AG04450 (cell line): ENCODE measurements at regions not wholly inside any gene's neighbourhood (a gene's known extent, or its start where the extent isn't known, plus 50 kb on each side); places are given as distances from the start of the nearest gene placed in this dataset.

Source experiments
- CTCF ChIA-PET: fragments of 300-600, 350-600 bp; formaldehyde crosslinking; extraction: SDS; loops from one replicate; lab custom pipeline; 2022; ENCODE audit warnings: antibody characterized with exemption, inconsistent platforms; lab: Charles Lee
- POLR2A ChIA-PET: fragments of 350-600 bp; formaldehyde crosslinking; extraction: SDS; loops from one replicate; lab custom pipeline; 2021; ENCODE audit warnings: antibody characterized with exemption, inconsistent platforms; lab: Yijun Ruan, JAX
- DNase-seq: peaks from one replicate; pipeline ENCODE4 v3.0.0-alpha.2; 2011; ENCODE audit warnings: low read depth, low spot score
- H3K27ac ChIP-seq: one replicate; pipeline ENCODE4 v1.5.1; 2012; ENCODE audit warnings: low read depth, low read length, control low read depth
- H3K27me3 ChIP-seq: one replicate; pipeline ENCODE4 v1.6.0; 2012; ENCODE audit warnings: low read length; ENCODE audit not compliant: control insufficient read depth, insufficient read depth
- H3K4me3 ChIP-seq: 2 replicates; pipeline ENCODE4 v1.5.1; 2011; ENCODE audit warnings: mild to moderate bottlenecking, low read depth, low read length, control low read depth
- H3K9me3 ChIP-seq: 2 replicates; pipeline ENCODE4 v1.5.1; 2012; ENCODE audit warnings: low read length; ENCODE audit not compliant: control insufficient read depth, insufficient read depth
- CTCF ChIP-seq: IDR thresholded peaks from 2 replicates; pipeline ENCODE4 v1.5.1; 2011; ENCODE audit warnings: low read depth, low read length, control low read depth, inconsistent platforms

GRCh38 chr7:106792233-106792926 lies 72.7 kb upstream of the PIK3CG start:
- ChIA-PET POLR2A (interaction anchor here (0.8 kb wide), 1 partner anchor 24 kb away, joined by 3 read pairs; no protein-coding TSS in a partner anchor), CTCF (interaction anchor here (0.6 to 2.1 kb wide), 7 partner anchors 11 to 1143 kb away, joined by 3 to 13 read pairs (median 4); no protein-coding TSS in a partner anchor)
- H3K27ac ChIP-seq, result no peak overlapping the region

GRCh38 chr7:106793015-106793975 lies 71.8 kb upstream of the PIK3CG start:
- Histone ChIP-seq H3K27ac (no peak overlapping the region), H3K4me3 (no peak overlapping the region), H3K9me3 (peaks cover 6% of the 10 kb centered on the region; the same call in 1 of the 2 replicates), H3K27me3 (no peaks in the 10 kb centered on the region)
- POLR2A ChIA-PET, result no interaction called here
- CTCF ChIA-PET, result interaction anchor here (0.6 to 2.1 kb wide), 8 partner anchors 12 to 1142 kb away, joined by 3 to 13 read pairs (median 4); no protein-coding TSS in a partner anchor
- TF ChIP-seq CTCF, result peak; percentile 50
- DNase-seq, result no peak

More at GRCh38 chr7:106792233-106792926, 72.7 kb upstream of the PIK3CG start:
- no peak overlapping the region for H3K4me3 ChIP-seq
- TF ChIP-seq CTCF, result no peak
- peaks cover 6% of the 10 kb centered on the region; the same call in 1 of the 2 replicates for H3K9me3 ChIP-seq
- no peaks in the 10 kb centered on the region for H3K27me3 ChIP-seq
- no peak for DNase-seq

- no peak for TF ChIP-seq CTCF
- H3K9me3 ChIP-seq, result peaks cover 5% of the 10 kb centered on the region; the same call in 1 of the 2 replicates
- no peaks in the 10 kb centered on the region for H3K27me3 ChIP-seq
- H3K4me3 ChIP-seq, result no peak overlapping the region
- CTCF ChIA-PET, result interaction anchor here (2.1 kb wide), 1 partner anchor 356 kb away, joined by 13 read pairs; no protein-coding TSS in a partner anchor
- no peak for DNase-seq
- POLR2A ChIA-PET, result no interaction called here
- H3K27ac ChIP-seq, result no peak overlapping the region
These were observed 70.6 kb upstream of the PIK3CG start for GRCh38 chr7:106794276-106795083.

GRCh38 chr7:106795084-106795876 lies 69.8 kb upstream of the PIK3CG start:
- no peaks in the 10 kb centered on the region for H3K27me3 ChIP-seq
- no peaks in the 10 kb centered on the region; the same call in 1 of the 2 replicates for H3K9me3 ChIP-seq
- no peak overlapping the region for H3K27ac ChIP-seq
- no peak overlapping the region for H3K4me3 ChIP-seq
- no peak for TF ChIP-seq CTCF
- no peak for DNase-seq
- POLR2A ChIA-PET, result no interaction called here
- CTCF ChIA-PET, result no interaction called here
